ENCODE measurements at regions not wholly inside any gene's neighbourhood (a gene's known extent, or its start where the extent isn't known, plus 50 kb on each side); places are given as distances from the start of the nearest gene placed in this dataset.

DNA sequence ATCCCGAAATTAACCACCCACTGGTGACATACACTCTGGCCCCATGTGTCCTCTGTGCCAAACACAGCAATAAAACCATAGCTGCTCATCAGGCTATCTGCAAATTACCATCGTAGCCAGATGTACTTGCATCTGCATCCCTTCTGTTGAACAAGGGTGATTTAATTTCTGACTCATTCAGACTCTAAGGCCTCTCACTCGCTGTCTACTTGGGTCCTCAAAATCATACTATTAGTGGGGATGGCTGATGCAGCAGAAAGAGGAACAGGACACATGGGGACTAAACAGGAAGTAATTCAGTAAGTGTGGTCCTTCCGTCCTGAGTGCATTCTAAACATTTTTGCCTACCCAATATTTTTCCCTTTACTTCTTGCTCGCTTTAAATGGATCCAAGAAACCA, 2275.0 kb upstream of the PCDH20 start:
- TF ChIP-seq GATA2 (IDR thresholded peaks at IDR 0.05; ENCODE audit: low read depth, low read length), result peak; percentile 56
- no peak for TF ChIP-seq GATA3 (IDR thresholded peaks at IDR 0.05; ENCODE audit: low read depth, low read length)
